Chondrocyte (in vitro differentiated cells): ENCODE measurements at regions not wholly inside any gene's neighbourhood (a gene's known extent, or its start where the extent isn't known, plus 50 kb on each side); places are given as distances from the start of the nearest gene placed in this dataset.

Experiments used
- DNase-seq: peaks from one replicate; pipeline ENCODE4 v3.0.0; 2021; ENCODE audit warnings: mixed read lengths, low spot score
- H3K27ac Mint-ChIP-seq: one replicate; pipeline ENCODE4 v1.8.0; 2021; ENCODE audit warnings: mild to moderate bottlenecking, moderate library complexity, mixed read lengths; ENCODE audit not compliant: unreplicated experiment
- H3K27me3 Mint-ChIP-seq: 2 replicates; pipeline ENCODE4 v1.8.0; 2021; ENCODE audit warnings: low read depth, mixed read lengths
- H3K36me3 Mint-ChIP-seq: 2 replicates; pipeline ENCODE4 v1.8.0; 2021; ENCODE audit warnings: low read depth, mixed read lengths
- H3K4me1 Mint-ChIP-seq: 2 replicates; pipeline ENCODE4 v1.8.0; 2021; ENCODE audit warnings: low read depth, mild to moderate bottlenecking, mixed read lengths
- H3K4me3 Mint-ChIP-seq: one replicate; pipeline ENCODE4 v1.8.0; 2021; ENCODE audit warnings: mild to moderate bottlenecking, moderate library complexity, mixed read lengths; ENCODE audit not compliant: unreplicated experiment
- H3K9me3 Mint-ChIP-seq: 2 replicates; pipeline ENCODE4 v1.8.0; 2021; ENCODE audit warnings: low read depth, mixed read lengths
- CTCF ChIP-seq: fragments of 200-600 bp; sonication (generic); IDR thresholded peaks from 2 replicates; pipeline ENCODE4 v1.5.0; 2021; ENCODE audit warnings: antibody characterized with exemption, mild to moderate bottlenecking, moderate library complexity

- no peak for DNase-seq
- H3K36me3 Mint-ChIP-seq = no peaks in the 10 kb centered on the region
- H3K4me3 Mint-ChIP-seq = no peak overlapping the region
- H3K27ac Mint-ChIP-seq = no peak overlapping the region
- H3K27me3 Mint-ChIP-seq = peaks cover 3% of the 10 kb centered on the region
- no peak for TF ChIP-seq CTCF
- H3K9me3 Mint-ChIP-seq = no peaks in the 10 kb centered on the region
- H3K4me1 Mint-ChIP-seq = no peaks in the 10 kb centered on the region
Measured at GRCh38 chrX:118250445-118250844, 95.5 kb upstream of the WDR44 start.

GRCh38 chrX:118251271-118251670 is 94.6 kb upstream of the WDR44 start:
- TF ChIP-seq CTCF = no peak
- no peaks in the 10 kb centered on the region for H3K9me3 Mint-ChIP-seq
- no peak overlapping the region for H3K27ac Mint-ChIP-seq
- H3K27me3 Mint-ChIP-seq = peaks cover 3% of the 10 kb centered on the region
- H3K4me3 Mint-ChIP-seq = no peak overlapping the region
- no peak for DNase-seq
- no peaks in the 10 kb centered on the region for H3K4me1 Mint-ChIP-seq
- H3K36me3 Mint-ChIP-seq = no peaks in the 10 kb centered on the region

GRCh38 chrX:118252967-118253366 is 92.9 kb upstream of the WDR44 start:
- no peak overlapping the region for H3K27ac Mint-ChIP-seq
- H3K4me3 Mint-ChIP-seq = no peak overlapping the region
- H3K4me1 Mint-ChIP-seq = no peaks in the 10 kb centered on the region
- no peak for DNase-seq
- TF ChIP-seq CTCF = no peak
- H3K27me3 Mint-ChIP-seq = peaks cover 6% of the 10 kb centered on the region
- no peaks in the 10 kb centered on the region for H3K36me3 Mint-ChIP-seq
- no peaks in the 10 kb centered on the region for H3K9me3 Mint-ChIP-seq

DNA sequence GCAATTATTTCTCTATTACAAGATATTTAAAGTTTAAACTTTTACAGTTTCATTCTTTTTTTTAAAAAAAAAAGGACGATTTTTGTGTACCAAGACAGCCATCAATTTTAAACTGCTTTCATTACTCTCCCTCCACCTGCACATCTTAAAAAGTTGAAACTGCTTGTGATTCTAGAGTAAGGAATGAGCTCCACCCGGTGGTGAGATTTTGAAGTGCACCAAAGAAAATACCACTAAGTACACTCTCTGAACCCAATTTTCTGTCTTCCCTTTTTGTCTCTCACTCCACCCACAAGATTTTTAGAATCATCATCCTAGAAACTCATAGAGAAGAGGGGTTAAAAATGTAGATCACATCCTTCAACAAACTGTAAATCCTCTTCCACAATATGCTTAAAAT is 91.3 kb upstream of the WDR44 start:
- Mint-ChIP-seq H3K36me3 (no peaks in the 10 kb centered on the region), H3K27ac (no peak overlapping the region), H3K27me3 (peaks cover 16% of the 10 kb centered on the region), H3K4me3 (no peak overlapping the region), H3K9me3 (no peaks in the 10 kb centered on the region), H3K4me1 (no peaks in the 10 kb centered on the region)
- TF ChIP-seq CTCF = peak; percentile 84
- DNase-seq = no peak

DNA sequence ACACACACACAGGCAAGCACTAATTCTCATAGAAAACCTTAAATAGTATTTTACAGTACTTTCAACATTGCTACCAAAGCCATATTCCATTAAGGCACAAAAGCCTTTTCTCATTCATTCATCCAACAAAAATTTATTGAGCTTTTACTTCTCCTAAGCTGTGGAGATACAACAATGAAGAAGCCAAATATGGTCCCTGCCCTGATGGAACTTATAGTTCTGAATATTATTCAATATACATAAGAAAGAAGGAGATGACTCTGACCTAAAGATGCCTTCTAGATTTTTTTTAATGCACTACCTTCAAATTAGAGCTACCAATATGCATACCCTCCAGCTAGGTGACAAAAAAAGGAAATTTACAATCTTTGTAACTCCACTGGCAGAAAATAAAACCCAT is 90.0 kb upstream of the WDR44 start:
- Mint-ChIP-seq H3K4me1 (no peaks in the 10 kb centered on the region), H3K27ac (no peak overlapping the region), H3K4me3 (no peak overlapping the region), H3K27me3 (peaks cover 21% of the 10 kb centered on the region), H3K36me3 (no peaks in the 10 kb centered on the region), H3K9me3 (no peaks in the 10 kb centered on the region)
- DNase-seq = no peak
- TF ChIP-seq CTCF = no peak
